ENCODE measurements at regions not wholly inside any gene's neighbourhood (a gene's known extent, or its start where the extent isn't known, plus 50 kb on each side); places are given as distances from the start of the nearest gene placed in this dataset.

GRCh38 chr5:8247049-8247899, 378.3 kb downstream of the MTRR start:
- TF ChIP-seq CTCF (optimal IDR thresholded peaks at IDR 0.05 in 1 of 3, IDR thresholded peaks at IDR 0.05 in 1 of 3, conservative IDR thresholded peaks at IDR 0.05 in 1 of 3; ENCODE audit: extremely low read depth in 1 of 3, insufficient read depth in 2 of 3, low read length in 3 of 3) (no peak), EZH2 (IDR thresholded peaks at IDR 0.05; ENCODE audit: low read length) (no peak)

Data from keratinocyte (primary cell).